ENCODE measurements at regions not wholly inside any gene's neighbourhood (a gene's known extent, or its start where the extent isn't known, plus 50 kb on each side); places are given as distances from the start of the nearest gene placed in this dataset.

DNA sequence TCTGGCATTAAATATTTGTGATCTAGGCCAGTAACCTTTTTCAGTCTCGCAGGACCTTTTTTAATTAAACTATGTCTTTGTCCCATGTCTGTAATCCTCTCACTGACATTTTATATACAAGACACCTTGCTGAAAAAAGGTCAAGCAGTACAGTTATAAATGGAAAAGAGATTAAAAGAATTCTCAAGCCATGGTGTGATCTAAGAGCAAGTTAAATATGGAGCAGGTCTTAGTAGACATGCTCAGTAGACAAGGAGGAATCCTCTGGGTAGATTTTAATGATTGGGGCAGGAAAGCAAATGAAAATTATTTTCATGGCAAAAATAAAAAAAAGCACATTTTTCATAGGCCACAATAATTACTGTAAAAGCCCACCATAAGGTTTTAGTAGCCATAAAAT lies 203.5 kb downstream of the PPP1R3A start:
- H3K4me1 ChIP-seq (ENCODE audit: control insufficient read depth, insufficient read depth, low read length) = no peaks in the 10 kb centered on the region
- no peak overlapping the region for H3K9ac ChIP-seq (ENCODE audit: low read length)
- no peaks in the 10 kb centered on the region for H3K36me3 ChIP-seq (ENCODE audit: control insufficient read depth, insufficient read depth, low read length)
- no peak overlapping the region for H3K4me3 ChIP-seq (ENCODE audit: low read depth, low read length)
- no peaks in the 10 kb centered on the region for H3K27me3 ChIP-seq (ENCODE audit: control insufficient read depth, insufficient read depth, low read length)
- H3K27ac ChIP-seq (ENCODE audit: low read depth, low read length) = no peak overlapping the region
- H3K9me3 ChIP-seq (ENCODE audit: control insufficient read depth, insufficient read depth, low read depth, low read length) = no peaks in the 10 kb centered on the region

GRCh38 chr7:113710310-113711096 lies 208.3 kb downstream of the PPP1R3A start:
- H3K9me3 ChIP-seq (ENCODE audit: control insufficient read depth, insufficient read depth, low read depth, low read length) = no peaks in the 10 kb centered on the region
- H3K27me3 ChIP-seq (ENCODE audit: control insufficient read depth, insufficient read depth, low read length) = no peaks in the 10 kb centered on the region
- no peak overlapping the region for H3K4me3 ChIP-seq (ENCODE audit: low read depth, low read length)
- H3K36me3 ChIP-seq (ENCODE audit: control insufficient read depth, insufficient read depth, low read length) = no peaks in the 10 kb centered on the region
- no peak overlapping the region for H3K27ac ChIP-seq (ENCODE audit: low read depth, low read length)
- H3K4me1 ChIP-seq (ENCODE audit: control insufficient read depth, insufficient read depth, low read length) = no peaks in the 10 kb centered on the region
- no peak overlapping the region for H3K9ac ChIP-seq (ENCODE audit: low read length)

- no peak overlapping the region for H3K9ac ChIP-seq (ENCODE audit: low read length)
These were observed 213.4 kb downstream of the PPP1R3A start for GRCh38 chr7:113705439-113705838.

DNA sequence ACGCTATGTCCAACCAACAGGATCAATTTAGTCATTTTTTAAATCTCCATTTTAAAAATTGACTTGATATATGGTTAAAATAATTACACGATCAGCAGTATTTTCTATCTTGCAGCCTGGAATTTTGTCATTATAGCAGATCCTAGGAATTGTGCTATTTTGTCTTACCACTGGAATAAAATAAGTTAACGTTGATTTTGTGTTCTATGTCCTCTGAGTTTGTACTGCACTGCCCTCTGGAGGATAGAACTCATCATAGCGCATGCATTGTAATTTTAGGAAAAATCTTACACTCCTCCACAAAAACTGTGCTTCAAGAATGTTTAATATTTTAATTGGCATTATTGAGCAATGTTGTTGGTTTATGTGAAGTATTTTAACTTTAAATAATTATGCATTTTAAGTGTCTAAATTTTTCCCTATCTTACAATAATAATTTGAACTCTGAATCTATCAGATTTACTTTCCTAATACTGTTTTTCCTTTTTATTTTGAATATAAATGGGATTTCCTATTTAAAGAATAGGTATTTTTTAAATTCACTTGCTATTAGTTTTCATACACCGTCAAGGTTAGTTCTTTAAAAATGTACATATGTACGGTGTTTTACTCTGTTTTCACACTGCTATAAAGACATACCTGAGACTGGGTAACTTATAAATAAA lies 220.1 kb downstream of the PPP1R3A start:
- Histone ChIP-seq H3K4me3 (ENCODE audit: low read depth, low read length) (no peak overlapping the region), H3K9ac (ENCODE audit: low read length) (no peak overlapping the region), H3K4me1 (ENCODE audit: control insufficient read depth, insufficient read depth, low read length) (no peaks in the 10 kb centered on the region), H3K27ac (ENCODE audit: low read depth, low read length) (no peak overlapping the region), H3K36me3 (ENCODE audit: control insufficient read depth, insufficient read depth, low read length) (no peaks in the 10 kb centered on the region), H3K27me3 (ENCODE audit: control insufficient read depth, insufficient read depth, low read length) (no peaks in the 10 kb centered on the region), H3K9me3 (ENCODE audit: control insufficient read depth, insufficient read depth, low read depth, low read length) (no peaks in the 10 kb centered on the region)

More at GRCh38 chr7:113705439-113705838, 213.4 kb downstream of the PPP1R3A start:
- Histone ChIP-seq H3K27ac (ENCODE audit: low read depth, low read length) (no peak overlapping the region), H3K4me1 (ENCODE audit: control insufficient read depth, insufficient read depth, low read length) (no peaks in the 10 kb centered on the region), H3K27me3 (ENCODE audit: control insufficient read depth, insufficient read depth, low read length) (no peaks in the 10 kb centered on the region), H3K9me3 (ENCODE audit: control insufficient read depth, insufficient read depth, low read depth, low read length) (no peaks in the 10 kb centered on the region), H3K4me3 (ENCODE audit: low read depth, low read length) (no peak overlapping the region), H3K36me3 (ENCODE audit: control insufficient read depth, insufficient read depth, low read length) (no peaks in the 10 kb centered on the region)

- Histone ChIP-seq H3K4me3 (ENCODE audit: low read depth, low read length) (no peak overlapping the region), H3K27me3 (ENCODE audit: control insufficient read depth, insufficient read depth, low read length) (no peaks in the 10 kb centered on the region), H3K36me3 (ENCODE audit: control insufficient read depth, insufficient read depth, low read length) (no peaks in the 10 kb centered on the region), H3K4me1 (ENCODE audit: control insufficient read depth, insufficient read depth, low read length) (no peaks in the 10 kb centered on the region), H3K27ac (ENCODE audit: low read depth, low read length) (no peak overlapping the region), H3K9me3 (ENCODE audit: control insufficient read depth, insufficient read depth, low read depth, low read length) (no peaks in the 10 kb centered on the region), H3K9ac (ENCODE audit: low read length) (no peak overlapping the region)
These were observed 224.7 kb downstream of the PPP1R3A start for GRCh38 chr7:113694149-113694548.

- H3K9me3 ChIP-seq (ENCODE audit: control insufficient read depth, insufficient read depth, low read depth, low read length) = peaks cover 12% of the 10 kb centered on the region
- no peaks in the 10 kb centered on the region for H3K4me1 ChIP-seq (ENCODE audit: control insufficient read depth, insufficient read depth, low read length)
- H3K27me3 ChIP-seq (ENCODE audit: control insufficient read depth, insufficient read depth, low read length) = no peaks in the 10 kb centered on the region
- H3K9ac ChIP-seq (ENCODE audit: low read length) = no peak overlapping the region
- H3K4me3 ChIP-seq (ENCODE audit: low read depth, low read length) = no peak overlapping the region
- no peaks in the 10 kb centered on the region for H3K36me3 ChIP-seq (ENCODE audit: control insufficient read depth, insufficient read depth, low read length)
- no peak overlapping the region for H3K27ac ChIP-seq (ENCODE audit: low read depth, low read length)
These were observed 234.6 kb downstream of the PPP1R3A start for GRCh38 chr7:113684165-113684564.

DNA sequence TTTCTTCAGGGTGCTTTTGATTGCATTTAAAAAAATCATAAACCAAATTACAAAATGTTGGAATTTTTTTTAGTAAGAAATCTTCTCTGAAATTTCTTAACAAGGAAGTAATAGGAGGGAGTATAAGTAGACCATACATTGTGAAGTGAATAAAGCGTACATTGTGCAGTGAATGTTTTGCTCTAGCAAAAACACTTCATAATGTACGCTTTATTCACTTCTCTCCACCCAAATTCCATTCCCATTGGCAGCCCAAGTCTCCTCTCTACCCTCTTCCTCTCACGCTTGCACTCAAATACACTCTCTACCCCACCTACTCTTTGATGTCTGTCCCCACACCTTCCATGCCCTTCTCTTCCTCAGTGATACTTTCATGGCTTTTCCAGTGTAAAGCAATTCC lies 241.0 kb downstream of the PPP1R3A start:
- Histone ChIP-seq H3K4me1 (ENCODE audit: control insufficient read depth, insufficient read depth, low read length) (no peaks in the 10 kb centered on the region), H3K9me3 (ENCODE audit: control insufficient read depth, insufficient read depth, low read depth, low read length) (peaks cover 6% of the 10 kb centered on the region; the same call in 1 of the 2 replicates), H3K9ac (ENCODE audit: low read length) (no peak overlapping the region), H3K27me3 (ENCODE audit: control insufficient read depth, insufficient read depth, low read length) (no peaks in the 10 kb centered on the region), H3K27ac (ENCODE audit: low read depth, low read length) (no peak overlapping the region), H3K4me3 (ENCODE audit: low read depth, low read length) (no peak overlapping the region), H3K36me3 (ENCODE audit: control insufficient read depth, insufficient read depth, low read length) (no peaks in the 10 kb centered on the region)

DNA sequence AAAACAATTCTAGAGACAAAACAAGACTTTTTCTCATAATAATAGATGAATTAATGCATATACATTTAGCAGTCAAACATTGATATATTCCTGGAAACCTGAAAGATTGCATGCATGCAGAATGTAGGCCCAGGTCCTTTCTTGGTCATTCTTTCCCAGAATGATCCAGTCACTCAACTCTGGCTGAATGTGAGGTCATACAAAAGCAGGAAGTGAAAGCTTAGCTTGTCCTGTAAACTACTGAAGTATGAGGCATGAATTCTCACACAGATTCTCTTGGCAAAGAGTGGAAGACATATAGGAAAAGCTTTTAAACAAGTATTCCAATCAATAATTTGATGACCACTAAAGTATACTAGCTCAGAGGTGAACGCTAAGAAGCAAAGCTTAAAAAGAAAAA lies 253.9 kb downstream of the PPP1R3A start:
- H3K36me3 ChIP-seq (ENCODE audit: control insufficient read depth, insufficient read depth, low read length) = no peaks in the 10 kb centered on the region
- H3K9ac ChIP-seq (ENCODE audit: low read length) = no peak overlapping the region
- H3K4me3 ChIP-seq (ENCODE audit: low read depth, low read length) = no peak overlapping the region
- H3K4me1 ChIP-seq (ENCODE audit: control insufficient read depth, insufficient read depth, low read length) = no peaks in the 10 kb centered on the region
- H3K9me3 ChIP-seq (ENCODE audit: control insufficient read depth, insufficient read depth, low read depth, low read length) = peaks cover 6% of the 10 kb centered on the region; the same call in 1 of the 2 replicates
- H3K27me3 ChIP-seq (ENCODE audit: control insufficient read depth, insufficient read depth, low read length) = no peaks in the 10 kb centered on the region
- H3K27ac ChIP-seq (ENCODE audit: low read depth, low read length) = no peak overlapping the region

GRCh38 chr7:113659416-113659815 lies 259.4 kb downstream of the PPP1R3A start:
- H3K4me1 ChIP-seq (ENCODE audit: control insufficient read depth, insufficient read depth, low read length) = no peaks in the 10 kb centered on the region
- no peak overlapping the region for H3K4me3 ChIP-seq (ENCODE audit: low read depth, low read length)
- no peaks in the 10 kb centered on the region; the same call in 1 of the 2 replicates for H3K9me3 ChIP-seq (ENCODE audit: control insufficient read depth, insufficient read depth, low read depth, low read length)
- H3K27me3 ChIP-seq (ENCODE audit: control insufficient read depth, insufficient read depth, low read length) = no peaks in the 10 kb centered on the region
- H3K27ac ChIP-seq (ENCODE audit: low read depth, low read length) = no peak overlapping the region
- no peaks in the 10 kb centered on the region for H3K36me3 ChIP-seq (ENCODE audit: control insufficient read depth, insufficient read depth, low read length)
- H3K9ac ChIP-seq (ENCODE audit: low read length) = no peak overlapping the region

GRCh38 chr7:113657603-113658002 lies 261.2 kb downstream of the PPP1R3A start:
- no peak overlapping the region for H3K4me3 ChIP-seq (ENCODE audit: low read depth, low read length)
- no peaks in the 10 kb centered on the region for H3K4me1 ChIP-seq (ENCODE audit: control insufficient read depth, insufficient read depth, low read length)
- no peaks in the 10 kb centered on the region for H3K9me3 ChIP-seq (ENCODE audit: control insufficient read depth, insufficient read depth, low read depth, low read length)
- H3K36me3 ChIP-seq (ENCODE audit: control insufficient read depth, insufficient read depth, low read length) = no peaks in the 10 kb centered on the region
- no peak overlapping the region for H3K27ac ChIP-seq (ENCODE audit: low read depth, low read length)
- no peaks in the 10 kb centered on the region for H3K27me3 ChIP-seq (ENCODE audit: control insufficient read depth, insufficient read depth, low read length)
- H3K9ac ChIP-seq (ENCODE audit: low read length) = no peak overlapping the region

DNA sequence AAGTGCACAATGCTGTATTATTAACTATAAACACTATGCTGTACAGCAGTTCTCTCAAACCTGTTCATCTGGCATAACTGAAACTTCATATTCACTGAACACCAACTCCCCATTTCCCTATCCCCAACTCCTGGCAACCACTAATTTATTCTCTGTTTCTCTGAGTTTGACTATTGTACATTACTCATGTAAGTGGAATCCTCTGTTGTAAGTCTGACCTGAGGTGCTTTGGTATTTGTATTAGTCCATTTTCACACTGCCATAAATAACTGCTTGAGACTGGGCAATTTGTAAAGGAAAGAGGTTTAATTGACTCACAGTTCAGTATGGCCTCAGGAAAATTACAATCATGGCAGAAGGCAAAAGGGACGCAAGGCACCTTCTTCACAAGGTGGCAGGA lies 266.3 kb downstream of the PPP1R3A start:
- Histone ChIP-seq H3K9ac (ENCODE audit: low read length) (no peak overlapping the region), H3K36me3 (ENCODE audit: control insufficient read depth, insufficient read depth, low read length) (no peaks in the 10 kb centered on the region), H3K27ac (ENCODE audit: low read depth, low read length) (no peak overlapping the region), H3K9me3 (ENCODE audit: control insufficient read depth, insufficient read depth, low read depth, low read length) (no peaks in the 10 kb centered on the region; the same call in 1 of the 2 replicates), H3K4me3 (ENCODE audit: low read depth, low read length) (no peak overlapping the region), H3K4me1 (ENCODE audit: control insufficient read depth, insufficient read depth, low read length) (no peaks in the 10 kb centered on the region), H3K27me3 (ENCODE audit: control insufficient read depth, insufficient read depth, low read length) (no peaks in the 10 kb centered on the region)

Measured in HUES6 (cell line).